T-helper 9 cell (primary cell): ENCODE measurements at regions not wholly inside any gene's neighbourhood (a gene's known extent, or its start where the extent isn't known, plus 50 kb on each side); places are given as distances from the start of the nearest gene placed in this dataset.
"Not testable (repeated sequence)": the region's sequence is repeated elsewhere in the genome, so short reads cannot be mapped to it uniquely, and the experiment has no call there.

Experiments used
- DNase-seq: peaks from one replicate; pipeline ENCODE4 v3.0.0-alpha.2; 2020

DNA sequence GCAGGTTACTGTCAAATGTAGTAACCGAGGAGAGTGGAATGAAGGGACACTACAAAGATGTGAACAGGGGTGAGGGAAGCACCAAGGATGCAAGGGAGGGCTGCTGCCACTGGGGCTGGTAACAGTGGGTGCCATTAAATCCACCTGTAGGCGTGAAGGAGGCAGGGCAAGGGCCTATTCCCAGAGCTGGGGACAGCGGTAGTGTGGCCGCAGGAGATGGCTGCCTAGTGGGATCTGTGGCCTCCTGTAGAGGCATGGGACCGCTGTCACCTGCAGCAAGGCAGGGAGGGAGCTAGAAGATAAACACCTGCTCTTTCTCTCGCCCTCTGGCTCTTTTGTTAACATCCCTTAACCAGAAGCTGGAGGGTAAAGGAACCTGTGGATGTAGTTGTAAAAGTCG, 80.5 kb upstream of the CNIH3 start:
- DNase-seq: no peak

DNA sequence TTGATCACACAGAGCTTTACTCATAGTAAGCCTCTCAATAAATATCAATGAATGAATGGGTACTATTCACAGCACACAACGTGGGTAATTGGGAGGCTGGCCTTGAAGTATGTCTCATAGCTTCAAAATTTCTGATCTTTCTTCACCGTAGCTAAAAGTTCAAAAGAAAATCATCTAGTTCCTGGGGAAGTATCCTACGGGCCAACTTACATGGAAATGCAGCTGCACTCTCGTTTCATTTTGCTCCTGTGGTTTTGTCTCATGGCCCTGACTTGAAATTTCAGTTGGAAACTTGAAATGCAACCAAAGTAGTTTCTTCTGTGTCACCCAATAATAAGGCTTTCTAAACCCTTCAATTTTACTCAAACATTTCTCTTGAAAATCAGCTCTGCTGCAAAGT, 76.1 kb upstream of the CNIH3 start:
- DNase-seq: no peak

DNA sequence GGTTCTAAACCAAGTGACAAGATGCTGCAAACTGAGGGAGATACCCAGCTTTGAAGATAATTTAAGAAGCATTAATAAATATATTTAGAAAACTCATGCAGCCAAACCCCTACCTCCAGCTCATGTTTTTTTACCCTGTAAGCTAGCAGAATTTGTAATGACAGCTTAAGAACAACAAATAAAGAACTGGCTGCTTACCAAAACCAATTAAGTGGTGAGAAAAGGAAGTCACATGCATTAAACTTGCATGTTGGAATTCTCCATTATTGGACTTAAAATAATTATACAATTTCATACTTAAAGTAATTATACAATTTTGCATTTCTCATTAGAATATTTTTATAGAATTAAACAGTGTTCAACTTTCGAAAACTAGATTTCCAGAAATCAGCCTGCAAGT, 75.6 kb upstream of the CNIH3 start:
- no peak for DNase-seq

DNA sequence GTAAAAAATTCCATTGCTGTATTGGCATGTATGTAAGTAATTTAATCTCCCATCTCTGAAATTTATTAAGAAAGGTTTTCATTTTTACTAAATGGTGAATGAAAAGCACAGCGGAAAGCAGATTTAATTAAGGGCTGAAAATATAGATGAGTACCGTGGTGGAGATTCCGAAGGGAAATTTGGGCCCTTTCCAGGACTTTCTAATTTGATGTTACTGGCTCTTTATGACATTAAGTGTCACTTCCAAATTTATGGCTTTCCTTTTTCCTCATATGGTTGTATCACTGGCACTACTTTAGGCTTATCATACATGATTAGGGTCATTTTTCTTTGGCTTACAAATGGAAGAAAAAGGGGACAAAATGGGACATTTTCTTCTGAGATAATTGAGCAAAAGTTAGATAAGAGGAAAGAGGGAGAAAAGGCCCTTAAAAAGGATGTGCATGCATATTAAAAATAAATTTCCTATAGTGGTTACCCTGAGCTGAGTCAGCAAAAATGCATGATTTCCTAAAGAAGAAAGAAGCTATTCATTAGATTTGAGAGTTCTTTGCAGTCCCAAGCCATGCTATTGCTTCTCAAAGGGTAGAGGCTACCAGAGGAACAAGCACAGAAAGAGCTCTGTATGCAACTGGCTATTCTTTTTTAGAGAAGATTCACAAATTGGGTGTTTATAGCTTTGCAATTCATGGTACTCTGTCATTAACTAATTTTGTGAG, 74.9 kb upstream of the CNIH3 start:
- DNase-seq: no peak

- DNase-seq: no peak
Observed at GRCh38 chr1:224541901-224542630, 74.1 kb upstream of the CNIH3 start.

GRCh38 chr1:224542783-224543440, 73.2 kb upstream of the CNIH3 start:
- no peak for DNase-seq

- DNase-seq: no peak
Observed at GRCh38 chr1:224543453-224543852, 72.7 kb upstream of the CNIH3 start.

- DNase-seq: no peak
Observed at GRCh38 chr1:224544346-224545110, 71.6 kb upstream of the CNIH3 start.

GRCh38 chr1:224545571-224545970, 70.5 kb upstream of the CNIH3 start:
- no peak for DNase-seq

GRCh38 chr1:224548676-224549075, 67.4 kb upstream of the CNIH3 start:
- DNase-seq: no peak

DNA sequence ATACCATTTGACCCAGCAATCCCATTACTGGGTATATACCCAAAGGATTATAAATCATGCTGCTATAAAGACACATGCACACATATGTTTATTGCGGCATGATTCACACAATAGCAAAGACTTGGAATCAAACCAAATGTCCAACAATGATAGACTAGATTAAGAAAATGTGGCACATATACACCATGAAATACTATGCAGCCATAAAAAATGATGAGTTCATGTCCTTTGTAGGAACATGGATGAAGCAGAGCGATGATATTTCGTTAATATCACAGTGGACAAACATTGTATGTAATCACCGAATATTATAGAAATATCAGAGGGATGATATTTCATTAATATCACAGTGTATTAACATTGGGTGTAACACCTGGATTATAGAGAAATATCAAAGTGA, 64.9 kb upstream of the CNIH3 start:
- not testable (repeated sequence) for DNase-seq

GRCh38 chr1:224554056-224554455, 62.1 kb upstream of the CNIH3 start:
- DNase-seq: no peak

GRCh38 chr1:224554620-224555259, 61.4 kb upstream of the CNIH3 start:
- DNase-seq: no peak

DNA sequence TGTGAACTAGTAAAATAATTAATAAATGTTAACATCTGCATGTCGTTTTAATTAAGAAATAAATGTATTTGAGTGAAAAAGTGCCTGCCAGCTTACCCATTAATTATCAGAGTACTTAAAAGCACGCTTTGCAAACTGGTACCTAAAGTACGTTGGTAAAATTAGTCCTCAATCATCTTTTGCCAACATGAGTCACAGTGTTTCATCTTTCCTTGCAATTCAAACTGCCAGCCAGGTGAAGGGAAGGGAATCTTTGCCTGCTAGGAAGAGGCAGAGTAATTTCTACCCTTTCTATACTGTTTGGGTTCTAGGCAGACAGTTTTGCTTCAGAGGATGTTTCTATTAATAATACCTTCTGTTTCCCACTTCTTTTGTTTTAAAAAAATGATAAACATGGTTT, 57.2 kb upstream of the CNIH3 start:
- no peak for DNase-seq

GRCh38 chr1:224559981-224560728, 56.0 kb upstream of the CNIH3 start:
- DNase-seq: no peak

DNA sequence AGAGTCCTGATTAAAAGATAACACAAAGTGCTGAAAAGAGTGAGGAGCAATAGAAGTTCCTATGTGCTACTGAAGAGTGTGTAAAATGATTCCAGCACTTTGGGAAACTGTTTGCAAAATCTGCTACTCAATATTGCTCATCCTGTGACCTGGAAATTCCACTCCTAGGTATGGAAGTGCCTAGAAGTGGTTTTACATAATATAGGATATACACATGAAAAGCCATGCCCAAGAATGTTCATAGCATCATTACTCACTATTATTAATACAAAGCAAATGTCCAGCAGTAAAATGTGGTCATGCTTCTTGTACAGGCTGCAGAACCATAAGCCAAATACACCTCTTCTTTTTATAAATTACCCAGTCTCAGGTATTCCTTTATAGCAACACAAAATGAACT, 53.2 kb upstream of the CNIH3 start:
- not testable (repeated sequence) for DNase-seq

GRCh38 chr1:224563666-224564065, 52.5 kb upstream of the CNIH3 start:
- DNase-seq: no peak

- DNase-seq: no peak
Observed at GRCh38 chr1:224564454-224565084, 51.5 kb upstream of the CNIH3 start.

DNA sequence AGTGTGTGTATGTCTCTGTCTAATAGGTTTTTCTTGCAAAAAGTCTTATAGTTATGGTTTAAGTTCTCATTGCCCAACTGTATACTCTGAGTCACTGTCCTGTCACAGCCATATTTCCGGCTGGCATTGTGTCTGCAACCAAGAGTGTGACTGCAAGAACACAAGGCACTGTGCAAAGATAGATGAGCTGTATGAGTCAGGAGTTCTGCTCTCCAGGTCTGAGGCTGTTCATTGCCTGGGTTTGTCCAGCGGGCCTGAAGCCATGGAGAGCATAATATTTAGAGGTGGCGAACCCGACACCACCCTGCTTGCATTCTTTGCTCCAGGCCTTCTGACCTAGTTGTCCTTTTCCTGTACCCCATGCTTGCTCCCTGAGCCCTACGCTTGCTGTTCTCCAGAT, 50.9 kb upstream of the CNIH3 start:
- no peak for DNase-seq

DNA sequence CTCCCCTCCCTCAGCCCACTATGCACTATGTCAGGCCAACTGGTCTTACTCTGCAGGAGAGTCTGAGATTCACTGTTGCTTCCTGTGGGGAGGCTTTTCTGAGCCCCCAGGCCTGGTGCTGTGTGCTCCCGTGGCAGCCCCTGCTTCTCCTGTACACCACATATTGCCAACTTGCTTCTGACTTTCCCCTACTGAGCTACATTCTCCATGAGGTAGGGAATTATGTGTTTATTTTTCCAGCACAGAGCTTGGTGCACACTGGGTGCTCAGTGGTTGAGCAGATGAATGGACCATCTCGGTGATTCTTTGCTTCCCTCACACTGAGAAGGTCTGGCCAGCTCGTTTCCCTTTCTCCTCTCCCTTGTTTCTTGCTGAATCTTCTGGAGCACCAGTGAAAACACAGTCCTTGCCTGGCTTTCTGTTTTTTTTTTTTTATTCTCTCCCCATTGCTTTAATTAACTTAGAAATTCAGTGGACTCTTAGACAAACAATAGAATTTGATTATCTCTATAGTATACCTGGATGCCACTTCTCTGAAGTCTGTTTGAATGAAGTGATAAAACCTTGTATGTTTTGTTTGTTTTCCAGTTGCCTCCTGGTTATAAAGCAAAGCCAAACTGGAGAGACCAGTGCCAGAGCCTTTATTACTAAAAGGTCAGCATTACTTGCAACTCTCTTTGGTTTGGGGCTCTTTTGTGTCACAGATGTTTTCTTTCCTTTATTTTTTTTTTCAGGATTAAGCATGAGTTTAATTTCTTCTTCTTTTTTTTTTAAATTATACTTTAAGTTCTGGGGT, 50.3 kb upstream of the CNIH3 start:
- no peak for DNase-seq
